NCI-H2171 (cell line): ENCODE measurements at regions not wholly inside any gene's neighbourhood (a gene's known extent, or its start where the extent isn't known, plus 50 kb on each side); places are given as distances from the start of the nearest gene placed in this dataset.
"Not testable (repeated sequence)": the region's sequence is repeated elsewhere in the genome, so short reads cannot be mapped to it uniquely, and the experiment has no call there.

ENCODE experiments used
- DNase-seq: peaks from one replicate; lab custom pipeline; 2025; lab: John Stamatoyannopoulos, UW

GRCh38 chr16:10232757-10233156 lies 50.5 kb upstream of the GRIN2A start:
- no peak for DNase-seq

- no peak for DNase-seq
Measured at GRCh38 chr16:10239640-10240039, 57.4 kb upstream of the GRIN2A start.

- DNase-seq, result no peak
Measured at GRCh38 chr16:10240854-10241613, 58.8 kb upstream of the GRIN2A start.

- peak; percentile 19 for DNase-seq
Measured at GRCh38 chr16:10242097-10242496, 59.9 kb upstream of the GRIN2A start.

- no peak for DNase-seq
Measured at GRCh38 chr16:10242916-10243315, 60.7 kb upstream of the GRIN2A start.

- no peak for DNase-seq
Measured at GRCh38 chr16:10245002-10245401, 62.8 kb upstream of the GRIN2A start.

GRCh38 chr16:10250137-10250828 lies 68.1 kb upstream of the GRIN2A start:
- DNase-seq, result no peak

- no peak for DNase-seq
Measured at GRCh38 chr16:10252155-10252554, 69.9 kb upstream of the GRIN2A start.

GRCh38 chr16:10253409-10253808 lies 71.2 kb upstream of the GRIN2A start:
- DNase-seq, result no peak

- DNase-seq, result no peak
Measured at GRCh38 chr16:10255728-10256127, 73.5 kb upstream of the GRIN2A start.

- peak; percentile 2 for DNase-seq
Measured at GRCh38 chr16:10256784-10257641, 74.8 kb upstream of the GRIN2A start.

- DNase-seq, result not testable (repeated sequence)
Measured at GRCh38 chr16:10257642-10258251, 75.5 kb upstream of the GRIN2A start.

- DNase-seq, result not testable (repeated sequence)
Measured at GRCh38 chr16:10258930-10259603, 76.8 kb upstream of the GRIN2A start.

- no peak for DNase-seq
Measured at GRCh38 chr16:10261077-10261476, 78.8 kb upstream of the GRIN2A start.

- not testable (repeated sequence) for DNase-seq
Measured at GRCh38 chr16:10261526-10261925, 79.3 kb upstream of the GRIN2A start.

GRCh38 chr16:10262377-10263132 lies 80.3 kb upstream of the GRIN2A start:
- no peak for DNase-seq

GRCh38 chr16:10265770-10266615 lies 83.8 kb upstream of the GRIN2A start:
- no peak for DNase-seq

- DNase-seq, result no peak
Measured at GRCh38 chr16:10266809-10267208, 84.6 kb upstream of the GRIN2A start.

GRCh38 chr16:10269632-10270031 lies 87.4 kb upstream of the GRIN2A start:
- no peak for DNase-seq
